HepG2 (cell line): ENCODE measurements at regions not wholly inside any gene's neighbourhood (a gene's known extent, or its start where the extent isn't known, plus 50 kb on each side); places are given as distances from the start of the nearest gene placed in this dataset.

ENCODE experiments used
- ARNT ChIP-seq: fragments of 450-650 bp; IDR thresholded peaks from 2 replicates; pipeline ENCODE4 v1.6.1; 2017
- ATF4 ChIP-seq, 2 experiments: fragments of 450-650 bp in 1 of 2; sonication (generic) in 1 of 2; formaldehyde crosslinking; IDR thresholded peaks; 2 replicates each; pipeline versions ENCODE4 v1.5.0 to v1.8.0; 2020 to 2022; ENCODE audit warnings: mild to moderate bottlenecking in 1 of 2, missing genetic modification reagents in 1 of 2
- CBX5 ChIP-seq: sonication (generic); formaldehyde crosslinking; IDR thresholded peaks from 2 replicates; pipeline ENCODE4 v1.4.0; 2020; ENCODE audit warnings: missing genetic modification reagents, borderline replicate concordance
- FOXJ3 ChIP-seq: sonication (generic); formaldehyde crosslinking; IDR thresholded peaks from 2 replicates; pipeline ENCODE4 v1.4.0; 2020; ENCODE audit warnings: missing genetic modification reagents, mild to moderate bottlenecking, borderline replicate concordance
- FOXK2 ChIP-seq: fragments of 450-650 bp; IDR thresholded peaks from 2 replicates; pipeline ENCODE4 v1.6.1; 2016
- GZF1 ChIP-seq: sonication (generic); formaldehyde crosslinking; IDR thresholded peaks from 2 replicates; pipeline ENCODE4 v1.5.1; 2020; ENCODE audit warnings: mild to moderate bottlenecking, missing genetic modification reagents
- MED1 ChIP-seq: sonication (generic); formaldehyde crosslinking; IDR thresholded peaks from 2 replicates; pipeline ENCODE4 v1.4.0; 2020; ENCODE audit warnings: missing genetic modification reagents
- MXI1 ChIP-seq: IDR thresholded peaks from 3 replicates; pipeline ENCODE4 v1.6.1; 2012; ENCODE audit warnings: low read depth, low read length, inconsistent platforms, borderline replicate concordance
- NFE2 ChIP-seq: sonication (generic); formaldehyde crosslinking; IDR thresholded peaks from 2 replicates; pipeline ENCODE4 v1.4.0; 2020; ENCODE audit warnings: missing genetic modification reagents
- SNAPC2 ChIP-seq: sonication (generic); formaldehyde crosslinking; IDR thresholded peaks from 2 replicates; pipeline ENCODE4 v1.8.1; 2022; ENCODE audit warnings: mild to moderate bottlenecking, missing genetic modification reagents
- UBTF ChIP-seq: sonication (generic); formaldehyde crosslinking; IDR thresholded peaks from 2 replicates; pipeline ENCODE4 v1.4.0; 2020; ENCODE audit warnings: mild to moderate bottlenecking, missing genetic modification reagents
- ZNF230 ChIP-seq: sonication (generic); formaldehyde crosslinking; IDR thresholded peaks from 2 replicates; pipeline ENCODE4 v1.4.0; 2020; ENCODE audit warnings: mild to moderate bottlenecking, missing genetic modification reagents
- ZNF710 ChIP-seq: sonication (generic); formaldehyde crosslinking; IDR thresholded peaks from 2 replicates; pipeline ENCODE4 v1.5.0; 2020; ENCODE audit warnings: mild to moderate bottlenecking, missing genetic modification reagents, borderline replicate concordance
- ZNF792 ChIP-seq: IDR thresholded peaks from 2 replicates; pipeline ENCODE4 v1.6.1; 2016
- TF ChIP-seq, protein P1 (sequence below): sonication (generic); formaldehyde crosslinking; IDR thresholded peaks from 2 replicates; pipeline ENCODE4 v1.9.0; 2021; ENCODE audit warnings: missing genetic modification reagents, mild to moderate bottlenecking, borderline replicate concordance
- TF ChIP-seq, protein P2 (sequence below): sonication (generic); formaldehyde crosslinking; IDR thresholded peaks from 2 replicates; pipeline ENCODE4 v1.8.0; 2022; ENCODE audit warnings: missing genetic modification reagents, mild to moderate bottlenecking, borderline replicate concordance
- TF ChIP-seq, protein P3 (sequence below), 2 experiments: sonication (generic) in 1 of 2; formaldehyde crosslinking in 1 of 2; IDR thresholded peaks; 2 replicates each; pipeline versions ENCODE4 v1.4.0 to v1.6.1; 2016 to 2020; ENCODE audit warnings: borderline replicate concordance in 1 of 2, low read depth in 1 of 2, mild to moderate bottlenecking in 1 of 2, missing genetic modification reagents in 1 of 2

DNA sequence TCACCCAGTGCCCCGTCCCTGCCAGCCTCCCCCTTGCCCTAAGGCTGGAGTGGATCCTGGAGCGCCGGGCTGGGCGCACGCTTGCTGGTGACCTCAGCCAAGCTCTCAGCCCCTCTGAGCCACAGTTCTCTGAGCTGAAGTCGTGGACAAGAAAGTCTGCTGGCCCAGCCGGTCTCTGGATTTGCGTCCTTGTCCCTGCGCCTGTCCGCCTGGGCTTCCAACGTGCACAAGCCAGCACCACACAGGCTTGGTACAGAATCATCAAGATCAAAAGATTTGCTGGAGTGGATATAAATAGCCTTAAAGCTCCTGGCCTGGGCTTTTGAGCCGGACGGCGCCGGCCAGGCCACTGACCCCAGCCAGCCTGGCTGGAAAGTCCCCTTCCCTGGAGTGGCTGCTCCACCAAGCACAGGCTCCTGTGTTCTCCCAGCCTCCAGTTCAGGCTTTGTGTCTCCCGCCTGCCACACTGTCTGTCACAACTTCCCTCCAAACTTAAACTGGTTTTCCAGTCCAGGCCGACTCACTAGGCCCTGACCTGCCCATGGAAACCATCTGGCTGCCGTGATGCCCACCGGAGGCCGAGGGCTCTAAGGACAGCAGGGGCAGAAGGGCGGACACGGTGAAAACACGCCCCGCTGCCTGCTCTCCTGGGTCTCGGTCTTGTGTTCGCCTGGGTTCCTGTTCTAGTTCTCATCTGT is 156.2 kb downstream of the NUP210 start (continued):
- TF ChIP-seq SNAPC2 (CRISPR knock-in tag) (no peak), CBX5 (peak; percentile 47; the same call in 1 of the 2 replicates), ZNF710 (no peak), FOXJ3 (CRISPR knock-in tag) (peak; percentile 63; the same call in 1 of the 2 replicates), ZNF792 (CRISPR knock-in tag) (peak; percentile 48; the same call in 1 of the 2 replicates), ZNF230 (CRISPR knock-in tag) (no peak), ATF4 (CRISPR knock-in tag; IDR thresholded peaks at IDR 0.05) (peak in 1 of 2 experiments; percentile 50; a peak in 1 of 4 replicates), MXI1 (peak; percentile 41; the same call in 1 of the 3 replicates), ARNT (no peak), MED1 (CRISPR knock-in tag) (peak; percentile 90), UBTF (CRISPR knock-in tag) (peak; percentile 96), FOXK2 (no peak; the same call in 1 of the 2 replicates), GZF1 (0 out of 2 replicates have a peak, but pooled peaks have one; percentile 40), NFE2 (CRISPR knock-in tag) (no peak)
- TF ChIP-seq, protein P1, sequence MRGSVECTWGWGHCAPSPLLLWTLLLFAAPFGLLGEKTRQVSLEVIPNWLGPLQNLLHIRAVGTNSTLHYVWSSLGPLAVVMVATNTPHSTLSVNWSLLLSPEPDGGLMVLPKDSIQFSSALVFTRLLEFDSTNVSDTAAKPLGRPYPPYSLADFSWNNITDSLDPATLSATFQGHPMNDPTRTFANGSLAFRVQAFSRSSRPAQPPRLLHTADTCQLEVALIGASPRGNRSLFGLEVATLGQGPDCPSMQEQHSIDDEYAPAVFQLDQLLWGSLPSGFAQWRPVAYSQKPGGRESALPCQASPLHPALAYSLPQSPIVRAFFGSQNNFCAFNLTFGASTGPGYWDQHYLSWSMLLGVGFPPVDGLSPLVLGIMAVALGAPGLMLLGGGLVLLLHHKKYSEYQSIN (CRISPR knock-in tag) = no peak
- TF ChIP-seq, protein P2, sequence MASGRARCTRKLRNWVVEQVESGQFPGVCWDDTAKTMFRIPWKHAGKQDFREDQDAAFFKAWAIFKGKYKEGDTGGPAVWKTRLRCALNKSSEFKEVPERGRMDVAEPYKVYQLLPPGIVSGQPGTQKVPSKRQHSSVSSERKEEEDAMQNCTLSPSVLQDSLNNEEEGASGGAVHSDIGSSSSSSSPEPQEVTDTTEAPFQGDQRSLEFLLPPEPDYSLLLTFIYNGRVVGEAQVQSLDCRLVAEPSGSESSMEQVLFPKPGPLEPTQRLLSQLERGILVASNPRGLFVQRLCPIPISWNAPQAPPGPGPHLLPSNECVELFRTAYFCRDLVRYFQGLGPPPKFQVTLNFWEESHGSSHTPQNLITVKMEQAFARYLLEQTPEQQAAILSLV = no peak; the same call in 1 of the 2 replicates
- TF ChIP-seq, protein P3, sequence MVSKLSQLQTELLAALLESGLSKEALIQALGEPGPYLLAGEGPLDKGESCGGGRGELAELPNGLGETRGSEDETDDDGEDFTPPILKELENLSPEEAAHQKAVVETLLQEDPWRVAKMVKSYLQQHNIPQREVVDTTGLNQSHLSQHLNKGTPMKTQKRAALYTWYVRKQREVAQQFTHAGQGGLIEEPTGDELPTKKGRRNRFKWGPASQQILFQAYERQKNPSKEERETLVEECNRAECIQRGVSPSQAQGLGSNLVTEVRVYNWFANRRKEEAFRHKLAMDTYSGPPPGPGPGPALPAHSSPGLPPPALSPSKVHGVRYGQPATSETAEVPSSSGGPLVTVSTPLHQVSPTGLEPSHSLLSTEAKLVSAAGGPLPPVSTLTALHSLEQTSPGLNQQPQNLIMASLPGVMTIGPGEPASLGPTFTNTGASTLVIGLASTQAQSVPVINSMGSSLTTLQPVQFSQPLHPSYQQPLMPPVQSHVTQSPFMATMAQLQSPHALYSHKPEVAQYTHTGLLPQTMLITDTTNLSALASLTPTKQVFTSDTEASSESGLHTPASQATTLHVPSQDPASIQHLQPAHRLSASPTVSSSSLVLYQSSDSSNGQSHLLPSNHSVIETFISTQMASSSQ (IDR thresholded peaks at IDR 0.05; ENCODE audit: low read depth) = no peak
- TF ChIP-seq, protein P3 (CRISPR knock-in tag; IDR thresholded peaks at IDR 0.05; ENCODE audit: borderline replicate concordance) = peak; percentile 70; the same call in 1 of the 2 replicates
